Mesothelial cell of epicardium (in vitro differentiated cells): ENCODE measurements at regions not wholly inside any gene's neighbourhood (a gene's known extent, or its start where the extent isn't known, plus 50 kb on each side); places are given as distances from the start of the nearest gene placed in this dataset.

ENCODE experiments used
- DNase-seq, 2 experiments: peaks; one replicate each; pipeline ENCODE4 v3.0.0; 2021; ENCODE audit warnings: low spot score in 2 of 2; ENCODE audit not compliant: unreplicated experiment in 2 of 2
- H3K27ac Mint-ChIP-seq: 2 replicates; pipeline ENCODE4 v1.8.0; 2021; ENCODE audit warnings: mixed read lengths
- H3K27me3 Mint-ChIP-seq: 2 replicates; pipeline ENCODE4 v1.8.0; 2021; ENCODE audit warnings: low read depth, mixed read lengths
- H3K36me3 Mint-ChIP-seq: 2 replicates; pipeline ENCODE4 v1.8.0; 2021; ENCODE audit warnings: mixed read lengths
- H3K4me1 Mint-ChIP-seq: 2 replicates; pipeline ENCODE4 v1.8.0; 2021; ENCODE audit warnings: mixed read lengths
- H3K4me3 Mint-ChIP-seq: 2 replicates; pipeline ENCODE4 v1.8.0; 2021; ENCODE audit warnings: mild to moderate bottlenecking, moderate library complexity, mixed read lengths
- H3K9me3 Mint-ChIP-seq: 2 replicates; pipeline ENCODE4 v1.8.0; 2021; ENCODE audit warnings: mixed read lengths
- TF ChIP-seq, protein P1 (sequence below): fragments of 200-600 bp; sonication (generic); IDR thresholded peaks from one replicate; pipeline ENCODE4 v1.5.0; 2021; ENCODE audit warnings: antibody characterized with exemption; ENCODE audit not compliant: unreplicated experiment

DNA sequence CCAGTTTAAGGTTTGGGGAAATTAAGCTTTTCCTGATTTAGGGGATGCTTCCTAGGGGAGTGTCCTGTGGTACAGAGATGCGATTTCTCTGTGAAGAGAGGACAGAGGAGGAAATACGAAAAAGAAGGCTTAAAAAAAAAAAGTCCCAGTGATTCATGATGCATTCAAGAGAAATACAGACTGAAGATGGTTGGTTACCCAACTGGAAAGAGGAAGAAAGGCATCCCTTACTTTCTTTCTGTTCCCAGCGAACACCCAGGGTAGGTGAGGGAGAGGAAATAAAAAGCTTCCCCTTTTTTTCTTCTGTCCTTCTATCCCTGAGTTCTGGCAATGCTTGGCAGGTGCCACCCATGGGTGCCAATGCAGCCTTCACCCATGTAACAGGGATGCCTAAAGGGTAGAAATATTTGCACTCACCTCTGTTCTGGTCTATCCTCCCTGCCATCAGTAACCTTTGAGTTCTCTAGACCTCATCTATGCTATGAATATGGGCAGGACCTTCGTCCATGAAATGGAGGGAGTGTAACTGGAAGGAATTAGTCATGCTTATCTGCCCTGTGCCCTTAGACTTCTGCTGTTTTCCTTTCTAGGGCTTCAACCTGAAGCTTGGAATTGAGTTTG, 230.1 kb upstream of the GALNTL6 start:
- H3K9me3 Mint-ChIP-seq, result peaks cover 7% of the 10 kb centered on the region
- no peak for DNase-seq
- peaks cover 10% of the 10 kb centered on the region for H3K4me1 Mint-ChIP-seq
- no peak overlapping the region for H3K27ac Mint-ChIP-seq
- no peaks in the 10 kb centered on the region for H3K27me3 Mint-ChIP-seq
- H3K36me3 Mint-ChIP-seq, result no peaks in the 10 kb centered on the region
- TF ChIP-seq, protein P1, sequence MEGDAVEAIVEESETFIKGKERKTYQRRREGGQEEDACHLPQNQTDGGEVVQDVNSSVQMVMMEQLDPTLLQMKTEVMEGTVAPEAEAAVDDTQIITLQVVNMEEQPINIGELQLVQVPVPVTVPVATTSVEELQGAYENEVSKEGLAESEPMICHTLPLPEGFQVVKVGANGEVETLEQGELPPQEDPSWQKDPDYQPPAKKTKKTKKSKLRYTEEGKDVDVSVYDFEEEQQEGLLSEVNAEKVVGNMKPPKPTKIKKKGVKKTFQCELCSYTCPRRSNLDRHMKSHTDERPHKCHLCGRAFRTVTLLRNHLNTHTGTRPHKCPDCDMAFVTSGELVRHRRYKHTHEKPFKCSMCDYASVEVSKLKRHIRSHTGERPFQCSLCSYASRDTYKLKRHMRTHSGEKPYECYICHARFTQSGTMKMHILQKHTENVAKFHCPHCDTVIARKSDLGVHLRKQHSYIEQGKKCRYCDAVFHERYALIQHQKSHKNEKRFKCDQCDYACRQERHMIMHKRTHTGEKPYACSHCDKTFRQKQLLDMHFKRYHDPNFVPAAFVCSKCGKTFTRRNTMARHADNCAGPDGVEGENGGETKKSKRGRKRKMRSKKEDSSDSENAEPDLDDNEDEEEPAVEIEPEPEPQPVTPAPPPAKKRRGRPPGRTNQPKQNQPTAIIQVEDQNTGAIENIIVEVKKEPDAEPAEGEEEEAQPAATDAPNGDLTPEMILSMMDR, result no peak
- H3K4me3 Mint-ChIP-seq, result no peak overlapping the region

GRCh38 chr4:171573181-171573580, 240.0 kb upstream of the GALNTL6 start:
- no peak for DNase-seq
- Mint-ChIP-seq H3K27me3 (no peaks in the 10 kb centered on the region), H3K9me3 (peaks cover 15% of the 10 kb centered on the region), H3K4me3 (no peak overlapping the region), H3K27ac (no peak overlapping the region), H3K36me3 (no peaks in the 10 kb centered on the region), H3K4me1 (no peaks in the 10 kb centered on the region)
- TF ChIP-seq, protein P1, result no peak

DNA sequence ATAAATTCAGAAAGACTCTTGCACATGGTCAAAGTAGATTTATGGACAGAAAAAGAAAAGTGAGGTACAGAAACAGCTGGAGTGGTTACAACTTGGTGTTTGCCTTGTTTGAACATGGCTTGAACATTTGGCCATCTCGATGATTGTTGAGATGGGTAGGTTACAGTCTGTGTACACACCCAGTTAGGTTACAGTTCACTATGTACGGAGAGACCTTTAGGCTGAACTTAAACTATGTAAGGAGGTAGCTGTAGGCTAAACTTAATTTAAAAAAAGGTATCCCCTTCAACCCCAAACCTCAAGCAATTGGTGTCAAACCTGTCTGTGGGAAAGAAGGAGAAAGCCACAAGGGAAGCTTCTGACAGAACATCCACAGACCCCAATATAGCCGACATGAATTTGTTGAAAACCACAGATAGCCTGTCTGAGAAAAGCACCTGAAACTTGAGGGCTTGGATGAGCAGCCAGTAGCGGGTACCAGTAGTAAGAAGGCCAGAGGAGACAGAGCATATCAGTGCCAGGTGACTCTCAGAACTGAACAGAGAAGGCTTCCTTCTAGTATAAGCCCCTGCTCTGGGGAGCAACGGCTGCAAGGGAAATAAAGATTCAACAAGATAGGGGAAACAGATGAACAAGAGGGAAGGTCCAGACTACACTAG, 247.9 kb upstream of the GALNTL6 start:
- no peak for DNase-seq
- no peaks in the 10 kb centered on the region for H3K36me3 Mint-ChIP-seq
- H3K4me1 Mint-ChIP-seq, result no peaks in the 10 kb centered on the region
- H3K4me3 Mint-ChIP-seq, result no peak overlapping the region
- TF ChIP-seq, protein P1, result no peak
- H3K27me3 Mint-ChIP-seq, result no peaks in the 10 kb centered on the region
- peaks cover 11% of the 10 kb centered on the region for H3K9me3 Mint-ChIP-seq
- no peak overlapping the region for H3K27ac Mint-ChIP-seq

- H3K27me3 Mint-ChIP-seq, result no peaks in the 10 kb centered on the region
- H3K9me3 Mint-ChIP-seq, result no peaks in the 10 kb centered on the region
- no peak for DNase-seq
- no peak overlapping the region for H3K4me3 Mint-ChIP-seq
- H3K36me3 Mint-ChIP-seq, result no peaks in the 10 kb centered on the region
- H3K4me1 Mint-ChIP-seq, result no peaks in the 10 kb centered on the region
- TF ChIP-seq, protein P1, result no peak
- no peak overlapping the region for H3K27ac Mint-ChIP-seq
Observed at GRCh38 chr4:171561419-171561818, 251.8 kb upstream of the GALNTL6 start.

DNA sequence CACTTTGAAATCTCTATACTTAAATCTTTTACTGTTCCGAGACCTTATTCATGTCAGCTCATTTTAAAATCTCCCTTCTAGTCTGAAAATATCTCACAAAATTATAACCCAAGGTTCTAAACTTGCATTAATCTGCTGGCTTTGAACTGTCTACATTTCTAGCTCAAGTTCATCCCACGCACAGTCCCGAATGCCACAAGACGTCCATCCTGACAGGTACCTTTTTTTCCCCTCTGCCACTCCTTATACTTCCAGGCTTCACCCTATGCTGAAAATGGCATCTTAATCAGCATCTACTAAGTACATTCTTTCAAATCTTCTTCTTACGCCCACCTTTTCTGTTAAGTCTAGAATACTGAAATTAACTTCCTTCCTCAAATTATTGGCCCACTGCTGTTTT, 259.2 kb upstream of the GALNTL6 start:
- no peak overlapping the region for H3K27ac Mint-ChIP-seq
- TF ChIP-seq, protein P1, result no peak

More for the DNA sequence above, 259.2 kb upstream of the GALNTL6 start:
- peaks cover 3% of the 10 kb centered on the region for H3K4me1 Mint-ChIP-seq
- no peak overlapping the region for H3K4me3 Mint-ChIP-seq
- no peaks in the 10 kb centered on the region for H3K9me3 Mint-ChIP-seq
- no peaks in the 10 kb centered on the region for H3K36me3 Mint-ChIP-seq
- H3K27me3 Mint-ChIP-seq, result no peaks in the 10 kb centered on the region
- no peak for DNase-seq
